Fibroblast of lung (primary cell): ENCODE measurements at regions not wholly inside any gene's neighbourhood (a gene's known extent, or its start where the extent isn't known, plus 50 kb on each side); places are given as distances from the start of the nearest gene placed in this dataset.

ENCODE experiments used
- DNase-seq, 2 donors: peaks; one replicate each; pipeline versions ENCODE4 v3.0.0 to v3.0.0-alpha.2; 2010; ENCODE audit warnings: low read depth in 2 of 2
- H2AFZ ChIP-seq: 2 replicates; pipeline ENCODE4 v1.5.1; 2012; ENCODE audit warnings: low read length, control low read depth, inconsistent platforms
- H3K27ac ChIP-seq: 2 replicates; pipeline ENCODE4 v1.5.1; 2011; ENCODE audit warnings: low read length, control low read depth; ENCODE audit not compliant: insufficient read depth
- H3K27me3 ChIP-seq: 2 replicates; pipeline ENCODE4 v1.5.1; 2011; ENCODE audit warnings: mild to moderate bottlenecking, low read length; ENCODE audit not compliant: control insufficient read depth, insufficient read depth
- H3K36me3 ChIP-seq: 2 replicates; pipeline ENCODE4 v1.5.1; 2011; ENCODE audit warnings: low read length; ENCODE audit not compliant: control insufficient read depth, insufficient read depth
- H3K4me1 ChIP-seq: 2 replicates; pipeline ENCODE4 v1.5.1; 2011; ENCODE audit warnings: low read length; ENCODE audit not compliant: control insufficient read depth, insufficient read depth; ENCODE audit errors: extremely low read depth
- H3K4me2 ChIP-seq: 2 replicates; pipeline ENCODE4 v1.5.1; 2011; ENCODE audit warnings: low read length, control low read depth; ENCODE audit not compliant: insufficient read depth; ENCODE audit errors: extremely low read depth
- H3K4me3 ChIP-seq, 4 experiments: fragments of 200-600 bp in 1 of 4; sonication (generic) in 1 of 4; replicated peaks in 1 of 4; 2 replicates each; pipeline ENCODE4 v1.5.1; 2011 to 2016; ENCODE audit warnings: low read length in 4 of 4, low read depth in 3 of 4, mild to moderate bottlenecking in 3 of 4, control low read depth in 2 of 4, inconsistent platforms in 1 of 4, mixed read lengths in 1 of 4; ENCODE audit not compliant: insufficient read depth in 1 of 4; ENCODE audit errors: control extremely low read depth in 1 of 4
- H3K79me2 ChIP-seq: 2 replicates; pipeline ENCODE4 v1.5.1; 2012; ENCODE audit warnings: mild to moderate bottlenecking, low read length, inconsistent platforms; ENCODE audit not compliant: control insufficient read depth, insufficient read depth
- H3K9ac ChIP-seq: 2 replicates; pipeline ENCODE4 v1.5.1; 2011; ENCODE audit warnings: mild to moderate bottlenecking, low read length, control low read depth; ENCODE audit not compliant: insufficient read depth
- H3K9me3 ChIP-seq: 2 replicates; pipeline ENCODE4 v1.5.1; 2012; ENCODE audit warnings: low read depth, low read length; ENCODE audit not compliant: control insufficient read depth, insufficient read depth
- H4K20me1 ChIP-seq: 2 replicates; pipeline ENCODE4 v1.5.1; 2011; ENCODE audit warnings: low read length; ENCODE audit not compliant: control insufficient read depth, insufficient read depth; ENCODE audit errors: extremely low read depth
- EZH2 ChIP-seq: IDR thresholded peaks from 2 replicates; pipeline ENCODE4 v1.5.1; 2012; ENCODE audit warnings: low read length, control low read depth, mild to moderate bottlenecking; ENCODE audit errors: missing control alignments
- TF ChIP-seq, protein P1 (sequence below), 2 donors: IDR thresholded peaks in 1 of 2; conservative IDR thresholded peaks in 1 of 2; 1 replicate in 1 of 2; 2 replicates in 1 of 2; pipeline ENCODE4 v1.5.1; 2011 to 2012; ENCODE audit warnings: low read length in 2 of 2, control low read depth in 1 of 2, inconsistent platforms in 1 of 2, low read depth in 1 of 2, mild to moderate bottlenecking in 1 of 2

DNA sequence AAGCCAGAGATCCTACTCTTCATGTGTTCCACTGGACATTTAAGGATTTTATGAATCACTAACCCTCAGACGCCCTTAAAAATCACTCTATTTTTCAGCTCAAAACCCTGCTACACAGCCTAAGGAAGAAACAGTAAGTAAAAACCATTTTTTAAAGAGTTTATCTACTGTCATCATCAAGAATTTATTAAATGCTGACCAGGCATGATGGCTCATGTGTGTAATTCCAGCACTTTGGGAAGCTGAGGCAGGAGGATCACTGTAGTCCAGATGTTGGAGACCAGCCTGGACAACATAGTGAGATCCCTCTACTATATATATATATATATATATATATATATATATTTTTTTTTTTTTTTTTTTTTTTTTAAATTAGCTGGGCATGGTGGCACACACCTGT is 124.2 kb upstream of the ID4 start:
- Histone ChIP-seq H3K27ac (no peak overlapping the region), H3K36me3 (no peaks in the 10 kb centered on the region)

DNA sequence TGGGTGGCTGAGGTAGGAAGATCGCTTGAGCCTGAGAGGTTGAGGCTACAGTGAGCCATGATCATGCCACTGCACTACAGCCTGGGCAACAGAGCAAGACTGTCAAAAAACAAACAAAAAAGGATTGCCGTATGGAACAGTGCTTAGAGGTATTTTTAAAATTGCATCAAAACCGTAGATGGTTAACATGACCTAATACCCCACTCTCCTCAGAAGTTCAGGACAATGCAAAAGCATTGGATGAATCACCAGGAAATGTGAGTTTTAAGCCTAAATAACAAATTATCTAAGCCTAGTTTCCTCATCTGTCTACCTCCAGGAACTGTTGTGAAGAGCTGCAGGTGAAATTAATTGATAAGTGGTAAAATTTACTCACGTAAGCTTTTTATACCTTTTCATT is 123.8 kb upstream of the ID4 start:
- TF ChIP-seq, protein P1, sequence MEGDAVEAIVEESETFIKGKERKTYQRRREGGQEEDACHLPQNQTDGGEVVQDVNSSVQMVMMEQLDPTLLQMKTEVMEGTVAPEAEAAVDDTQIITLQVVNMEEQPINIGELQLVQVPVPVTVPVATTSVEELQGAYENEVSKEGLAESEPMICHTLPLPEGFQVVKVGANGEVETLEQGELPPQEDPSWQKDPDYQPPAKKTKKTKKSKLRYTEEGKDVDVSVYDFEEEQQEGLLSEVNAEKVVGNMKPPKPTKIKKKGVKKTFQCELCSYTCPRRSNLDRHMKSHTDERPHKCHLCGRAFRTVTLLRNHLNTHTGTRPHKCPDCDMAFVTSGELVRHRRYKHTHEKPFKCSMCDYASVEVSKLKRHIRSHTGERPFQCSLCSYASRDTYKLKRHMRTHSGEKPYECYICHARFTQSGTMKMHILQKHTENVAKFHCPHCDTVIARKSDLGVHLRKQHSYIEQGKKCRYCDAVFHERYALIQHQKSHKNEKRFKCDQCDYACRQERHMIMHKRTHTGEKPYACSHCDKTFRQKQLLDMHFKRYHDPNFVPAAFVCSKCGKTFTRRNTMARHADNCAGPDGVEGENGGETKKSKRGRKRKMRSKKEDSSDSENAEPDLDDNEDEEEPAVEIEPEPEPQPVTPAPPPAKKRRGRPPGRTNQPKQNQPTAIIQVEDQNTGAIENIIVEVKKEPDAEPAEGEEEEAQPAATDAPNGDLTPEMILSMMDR (conservative IDR thresholded peaks at IDR 0.05 in 1 of 2, IDR thresholded peaks at IDR 0.05 in 1 of 2; ENCODE audit: low read depth in 1 of 2, low read length in 2 of 2) = no peak
- TF ChIP-seq EZH2 = no peak
- Histone ChIP-seq H3K4me1 (no peaks in the 10 kb centered on the region), H3K9me3 (no peaks in the 10 kb centered on the region), H3K27me3 (no peaks in the 10 kb centered on the region), H3K36me3 (no peaks in the 10 kb centered on the region), H4K20me1 (no peaks in the 10 kb centered on the region), H2AFZ (no peak overlapping the region), H3K4me2 (no peak overlapping the region), H3K9ac (no peak overlapping the region), H3K27ac (no peak overlapping the region), H3K79me2 (no peaks in the 10 kb centered on the region), H3K4me3 (no peak overlapping the region)
- DNase-seq = peak in 1 of 2 donors; percentile 47

More for the DNA sequence above, 124.2 kb upstream of the ID4 start:
- H3K27me3 ChIP-seq = no peaks in the 10 kb centered on the region
- DNase-seq = no peak
- no peaks in the 10 kb centered on the region for H3K4me1 ChIP-seq
- H3K9ac ChIP-seq = no peak overlapping the region
- H3K4me3 ChIP-seq = no peak overlapping the region
- no peak overlapping the region for H2AFZ ChIP-seq
- no peak overlapping the region for H3K4me2 ChIP-seq
- no peaks in the 10 kb centered on the region for H4K20me1 ChIP-seq
- TF ChIP-seq EZH2 = no peak
- TF ChIP-seq, protein P1 (conservative IDR thresholded peaks at IDR 0.05 in 1 of 2, IDR thresholded peaks at IDR 0.05 in 1 of 2; ENCODE audit: low read depth in 1 of 2, low read length in 2 of 2) = no peak
- no peaks in the 10 kb centered on the region for H3K79me2 ChIP-seq
- no peaks in the 10 kb centered on the region for H3K9me3 ChIP-seq

DNA sequence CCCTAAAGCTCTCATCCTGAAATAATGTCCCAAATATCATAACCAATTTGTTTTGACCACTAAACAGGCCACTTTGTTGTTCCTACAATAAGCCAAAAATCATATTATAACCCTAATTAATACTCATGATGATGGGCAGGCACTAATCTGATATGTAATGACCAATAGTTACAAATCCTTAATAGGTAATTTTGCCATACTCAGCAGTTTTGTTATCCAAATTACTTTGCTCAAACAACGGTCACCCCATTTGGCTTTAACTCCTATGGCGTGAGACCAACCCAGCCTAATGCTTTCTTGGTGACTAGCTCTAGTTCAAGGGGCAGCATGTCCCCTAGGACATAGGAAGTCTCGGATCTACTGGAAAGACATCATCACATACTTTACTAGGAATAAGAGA is 123.2 kb upstream of the ID4 start:
- Histone ChIP-seq H3K27ac (no peak overlapping the region), H3K9me3 (no peaks in the 10 kb centered on the region), H3K79me2 (no peaks in the 10 kb centered on the region), H3K9ac (no peak overlapping the region), H3K4me2 (no peak overlapping the region), H4K20me1 (no peaks in the 10 kb centered on the region), H3K4me3 (no peak overlapping the region), H3K27me3 (no peaks in the 10 kb centered on the region), H2AFZ (no peak overlapping the region), H3K4me1 (no peaks in the 10 kb centered on the region), H3K36me3 (no peaks in the 10 kb centered on the region)
- TF ChIP-seq, protein P1 (conservative IDR thresholded peaks at IDR 0.05 in 1 of 2, IDR thresholded peaks at IDR 0.05 in 1 of 2; ENCODE audit: low read depth in 1 of 2, low read length in 2 of 2) = no peak
- TF ChIP-seq EZH2 = no peak
- DNase-seq = no peak
